H9 (cell line): ENCODE measurements at regions not wholly inside any gene's neighbourhood (a gene's known extent, or its start where the extent isn't known, plus 50 kb on each side); places are given as distances from the start of the nearest gene placed in this dataset.

Source experiments
- DNase-seq: peaks from one replicate; pipeline ENCODE4 v3.0.0-alpha.2; 2017
- H2AFZ ChIP-seq: one replicate; pipeline ENCODE4 v1.6.1; 2013; ENCODE audit warnings: mild to moderate bottlenecking, low read length, control low read depth, moderate library complexity
- H2AK5ac ChIP-seq: 2 replicates; pipeline ENCODE4 v1.6.1; 2013; ENCODE audit warnings: low read length, control low read depth, mixed read lengths; ENCODE audit not compliant: insufficient read length
- H2BK120ac ChIP-seq: one replicate; pipeline ENCODE4 v1.6.1; 2013; ENCODE audit warnings: low read depth, mild to moderate bottlenecking, low read length, control low read depth, inconsistent platforms; ENCODE audit not compliant: poor library complexity, severe bottlenecking
- H2BK12ac ChIP-seq: 2 replicates; pipeline ENCODE4 v1.6.1; 2013; ENCODE audit warnings: low read length, control low read depth, mixed read lengths, low read depth; ENCODE audit not compliant: insufficient read length
- H2BK15ac ChIP-seq: 2 replicates; pipeline ENCODE4 v1.6.1; 2013; ENCODE audit warnings: low read depth, low read length, control low read depth
- H2BK20ac ChIP-seq: one replicate; pipeline ENCODE4 v1.6.1; 2013; ENCODE audit warnings: low read depth, mild to moderate bottlenecking, low read length, control low read depth, inconsistent platforms; ENCODE audit not compliant: poor library complexity, severe bottlenecking
- H2BK5ac ChIP-seq: 2 replicates; pipeline ENCODE4 v1.6.1; 2013; ENCODE audit warnings: low read length, control low read depth, mixed read lengths; ENCODE audit not compliant: insufficient read length
- H3K14ac ChIP-seq: 2 replicates; pipeline ENCODE4 v1.6.1; 2013; ENCODE audit warnings: low read length, control low read depth; ENCODE audit not compliant: insufficient read depth
- H3K18ac ChIP-seq: 2 replicates; pipeline ENCODE4 v1.6.1; 2013; ENCODE audit warnings: low read depth, mild to moderate bottlenecking, mixed read lengths, low read length, control low read depth; ENCODE audit not compliant: insufficient read length
- H3K23ac ChIP-seq: 2 replicates; pipeline ENCODE4 v1.6.1; 2013; ENCODE audit warnings: low read length, control low read depth, mixed read lengths, low read depth; ENCODE audit not compliant: insufficient read length
- H3K23me2 ChIP-seq: 2 replicates; pipeline ENCODE4 v1.6.1; 2013; ENCODE audit warnings: low read depth, mild to moderate bottlenecking, mixed read lengths, low read length, control low read depth; ENCODE audit not compliant: insufficient read length, poor library complexity, severe bottlenecking
- H3K27ac ChIP-seq: 2 replicates; pipeline ENCODE4 v1.5.1; 2013; ENCODE audit warnings: low read length, control low read depth, mixed read lengths, low read depth; ENCODE audit not compliant: insufficient read length
- H3K27me3 ChIP-seq: 2 replicates; pipeline ENCODE4 v1.6.1; 2013; ENCODE audit warnings: low read length, control low read depth, inconsistent platforms; ENCODE audit not compliant: insufficient read depth
- H3K4ac ChIP-seq: 2 replicates; pipeline ENCODE4 v1.6.1; 2013; ENCODE audit warnings: low read depth, mild to moderate bottlenecking, control low read depth, inconsistent platforms, low read length, moderate library complexity
- H3K4me1 ChIP-seq: 2 replicates; pipeline ENCODE4 v1.6.1; 2013; ENCODE audit warnings: low read length, control low read depth, inconsistent platforms; ENCODE audit not compliant: insufficient read depth
- H3K4me2 ChIP-seq: 2 replicates; pipeline ENCODE4 v1.6.1; 2013; ENCODE audit warnings: low read length, control low read depth, mixed read lengths; ENCODE audit not compliant: insufficient read length, insufficient read depth
- H3K56ac ChIP-seq: 2 replicates; pipeline ENCODE4 v1.6.1; 2013; ENCODE audit warnings: low read depth, mild to moderate bottlenecking, mixed read lengths, low read length, control low read depth; ENCODE audit not compliant: insufficient read length
- H3K79me1 ChIP-seq: 2 replicates; pipeline ENCODE4 v1.6.1; 2013; ENCODE audit warnings: low read depth, mild to moderate bottlenecking, moderate library complexity, low read length, control low read depth, inconsistent platforms; ENCODE audit not compliant: insufficient read depth, poor library complexity, severe bottlenecking
- H3K79me2 ChIP-seq: 2 replicates; pipeline ENCODE4 v1.6.1; 2013; ENCODE audit warnings: low read length, control low read depth, inconsistent platforms; ENCODE audit not compliant: insufficient read depth
- H3K9ac ChIP-seq: 2 replicates; pipeline ENCODE4 v1.6.1; 2013; ENCODE audit warnings: low read length, control low read depth, mixed read lengths; ENCODE audit not compliant: insufficient read length; ENCODE audit errors: extremely low read depth
- H3K9me3 ChIP-seq: one replicate; pipeline ENCODE4 v1.6.1; 2013; ENCODE audit warnings: low read depth, low read length, inconsistent platforms; ENCODE audit not compliant: control insufficient read depth
- H3T11ph ChIP-seq: one replicate; pipeline ENCODE4 v1.6.1; 2013; ENCODE audit warnings: mild to moderate bottlenecking, low read length, control low read depth, inconsistent platforms
- H4K20me1 ChIP-seq: one replicate; pipeline ENCODE4 v1.6.1; 2013; ENCODE audit not compliant: control insufficient read depth, insufficient read length, insufficient read depth
- H4K5ac ChIP-seq: 2 replicates; pipeline ENCODE4 v1.6.1; 2013; ENCODE audit warnings: low read depth, mild to moderate bottlenecking, mixed read lengths, low read length, control low read depth; ENCODE audit not compliant: insufficient read length
- H4K8ac ChIP-seq: replicated peaks from 2 replicates; pipeline ENCODE4 v1.6.1; 2013; ENCODE audit warnings: low read length, control low read depth, mixed read lengths, low read depth; ENCODE audit not compliant: insufficient read length
- H4K91ac ChIP-seq: 2 replicates; pipeline ENCODE4 v1.6.1; 2013; ENCODE audit warnings: low read depth, mild to moderate bottlenecking, moderate library complexity, mixed read lengths, low read length, control low read depth; ENCODE audit not compliant: insufficient read length
- H3K27ac Mint-ChIP-seq, 3 experiments: 2 replicates in 2 of 3; 3 replicates in 1 of 3; pipeline ENCODE4 v1.8.0; 2020 to 2021; ENCODE audit warnings: mixed read lengths in 3 of 3, mild to moderate bottlenecking in 1 of 3, moderate library complexity in 1 of 3
- H3K27me3 Mint-ChIP-seq: 2 replicates; pipeline ENCODE4 v1.8.0; 2021; ENCODE audit warnings: low read depth, mild to moderate bottlenecking, moderate library complexity, mixed read lengths
- H3K36me3 Mint-ChIP-seq, 3 experiments: 2 replicates in 2 of 3; 3 replicates in 1 of 3; pipeline ENCODE4 v1.8.0; 2020 to 2021; ENCODE audit warnings: low read depth in 3 of 3, mixed read lengths in 3 of 3; ENCODE audit not compliant: insufficient read depth in 1 of 3
- H3K4me1 Mint-ChIP-seq, 2 experiments: 2 replicates each; pipeline ENCODE4 v1.8.0; 2020; ENCODE audit warnings: mixed read lengths in 2 of 2
- H3K4me3 Mint-ChIP-seq, 2 experiments: 2 replicates in 1 of 2; 3 replicates in 1 of 2; pipeline ENCODE4 v1.8.0; 2020 to 2021; ENCODE audit warnings: mild to moderate bottlenecking in 2 of 2, mixed read lengths in 2 of 2, moderate library complexity in 1 of 2
- H3K9me3 Mint-ChIP-seq, 2 experiments: 2 replicates in 1 of 2; 3 replicates in 1 of 2; pipeline ENCODE4 v1.8.0; 2020; ENCODE audit warnings: mild to moderate bottlenecking in 2 of 2, mixed read lengths in 2 of 2, moderate library complexity in 1 of 2
- WGBS: extraction: QIAGEN DNeasy Blood & Tissue Kit; methylation state at CpG from one replicate; pipeline ENCODE4 v1.1.7; 2013; ENCODE audit warnings: missing lambda C conversion rate, low lambda C conversion rate, mixed read lengths; ENCODE audit not compliant: insufficient read length; ENCODE audit errors: extremely low coverage; 5-methylcytosine and 5-hydroxymethylcytosine counted together
- TF ChIP-seq, protein P1 (sequence below): fragments of 200-600 bp; sonication (generic); conservative IDR thresholded peaks from 3 replicates; pipeline ENCODE4 v1.8.0; 2021; ENCODE audit warnings: antibody characterized with exemption, mild to moderate bottlenecking

DNA sequence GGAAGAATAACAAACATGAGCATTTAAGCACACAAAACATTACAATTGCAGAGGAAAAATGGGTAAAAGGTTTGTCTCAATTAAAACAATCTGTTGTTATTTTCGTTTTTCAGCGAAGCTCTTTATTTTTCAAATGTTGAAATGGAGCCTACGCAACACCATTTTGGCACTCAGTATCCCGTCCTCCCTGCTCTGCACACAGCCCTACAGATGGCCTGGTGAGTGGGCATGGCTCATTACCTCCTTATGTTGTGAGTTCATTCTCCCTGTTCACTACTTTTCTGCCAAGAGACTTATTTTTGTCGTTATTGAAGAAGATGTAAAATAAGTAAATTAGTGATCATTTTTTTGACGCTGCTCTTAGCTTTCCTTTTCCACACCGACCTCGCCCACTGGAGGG is 167.8 kb upstream of the CXCL12 start:
- Mint-ChIP-seq H3K36me3 (peaks cover 0 to 12% (median 0%) of the 10 kb centered on the region in 3 experiments; a peak in 3 of 7 replicates), H3K27me3 (no peaks in the 10 kb centered on the region; the same call in none of the 2 replicates), H3K27ac (no peak overlapping the region), H3K4me1 (no peaks in the 10 kb centered on the region), H3K4me3 (no peak overlapping the region), H3K9me3 (peaks cover 17 to 26% of the 10 kb centered on the region in 2 experiments; a peak in 4 of 5 replicates)
- Histone ChIP-seq H2BK5ac (no peak overlapping the region), H3K27me3 (no peaks in the 10 kb centered on the region), H2BK20ac (no peak overlapping the region), H3K9me3 (no peaks in the 10 kb centered on the region), H3K9ac (no peak overlapping the region), H4K20me1 (no peaks in the 10 kb centered on the region), H3K79me1 (no peaks in the 10 kb centered on the region), H3K4me2 (no peak overlapping the region), H4K8ac (no peak overlapping the region), H3K4me1 (no peaks in the 10 kb centered on the region), H2BK15ac (no peak overlapping the region), H3K56ac (no peak overlapping the region), H2AFZ (no peak overlapping the region), H3K14ac (no peak overlapping the region), H3K27ac (no peak overlapping the region), H2AK5ac (no peak overlapping the region), H3K18ac (no peak overlapping the region), H3K23me2 (no peaks in the 10 kb centered on the region), H3K4ac (no peak overlapping the region), H4K91ac (no peak overlapping the region), H3K79me2 (no peaks in the 10 kb centered on the region), H4K5ac (no peak overlapping the region), H2BK120ac (no peak overlapping the region), H3K23ac (no peak overlapping the region), H2BK12ac (no peak overlapping the region), H3T11ph (no peak overlapping the region)
- no peak for DNase-seq
- no CpG with 5 or more reads among the region's 8 CpGs for WGBS
- TF ChIP-seq, protein P1, sequence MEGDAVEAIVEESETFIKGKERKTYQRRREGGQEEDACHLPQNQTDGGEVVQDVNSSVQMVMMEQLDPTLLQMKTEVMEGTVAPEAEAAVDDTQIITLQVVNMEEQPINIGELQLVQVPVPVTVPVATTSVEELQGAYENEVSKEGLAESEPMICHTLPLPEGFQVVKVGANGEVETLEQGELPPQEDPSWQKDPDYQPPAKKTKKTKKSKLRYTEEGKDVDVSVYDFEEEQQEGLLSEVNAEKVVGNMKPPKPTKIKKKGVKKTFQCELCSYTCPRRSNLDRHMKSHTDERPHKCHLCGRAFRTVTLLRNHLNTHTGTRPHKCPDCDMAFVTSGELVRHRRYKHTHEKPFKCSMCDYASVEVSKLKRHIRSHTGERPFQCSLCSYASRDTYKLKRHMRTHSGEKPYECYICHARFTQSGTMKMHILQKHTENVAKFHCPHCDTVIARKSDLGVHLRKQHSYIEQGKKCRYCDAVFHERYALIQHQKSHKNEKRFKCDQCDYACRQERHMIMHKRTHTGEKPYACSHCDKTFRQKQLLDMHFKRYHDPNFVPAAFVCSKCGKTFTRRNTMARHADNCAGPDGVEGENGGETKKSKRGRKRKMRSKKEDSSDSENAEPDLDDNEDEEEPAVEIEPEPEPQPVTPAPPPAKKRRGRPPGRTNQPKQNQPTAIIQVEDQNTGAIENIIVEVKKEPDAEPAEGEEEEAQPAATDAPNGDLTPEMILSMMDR, result no peak
